ENCODE measurements at regions not wholly inside any gene's neighbourhood (a gene's known extent, or its start where the extent isn't known, plus 50 kb on each side); places are given as distances from the start of the nearest gene placed in this dataset.

DNA sequence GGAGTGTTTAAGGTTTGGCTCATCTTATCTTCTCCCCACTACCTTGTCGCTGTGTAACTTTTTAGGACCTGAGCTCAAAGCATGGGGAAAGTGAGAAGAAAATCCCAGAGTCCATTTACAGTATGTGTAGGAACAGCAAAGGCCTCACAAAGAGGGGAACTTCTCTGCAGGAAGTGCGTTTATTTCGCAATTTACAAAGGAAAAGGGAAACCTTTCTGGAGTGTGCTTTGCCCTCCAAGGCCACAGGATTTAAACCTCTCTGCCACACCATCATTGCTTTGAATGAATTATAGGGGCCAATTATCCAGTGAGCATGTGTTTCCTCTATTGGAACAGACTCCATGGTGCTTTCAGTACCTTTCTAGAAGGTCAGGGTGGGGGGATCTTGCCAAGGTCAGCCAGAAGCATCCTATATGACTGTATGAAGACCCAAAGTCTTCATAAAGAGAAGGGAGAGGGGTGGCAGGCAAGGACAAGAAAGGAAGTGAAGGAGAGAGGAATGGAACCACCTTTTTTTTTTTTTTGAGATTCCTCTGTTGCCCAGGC is 68.1 kb upstream of the LMO2 start:
- 80 to 90% methylated on average over 3 of the region's 3 CpGs for WGBS, 2 donors
- Histone ChIP-seq H3K4me1 (no peaks in the 10 kb centered on the region), H3K27ac (no peak overlapping the region), H3K27me3 (no peaks in the 10 kb centered on the region), H3K36me3 (no peaks in the 10 kb centered on the region), H3K4me3 (no peak overlapping the region), H3K9me3 (no peaks in the 10 kb centered on the region)
- DNase-seq (no peak), ATAC-seq (no peak), FAIRE-seq (no peak)
- TF ChIP-seq, protein P1, sequence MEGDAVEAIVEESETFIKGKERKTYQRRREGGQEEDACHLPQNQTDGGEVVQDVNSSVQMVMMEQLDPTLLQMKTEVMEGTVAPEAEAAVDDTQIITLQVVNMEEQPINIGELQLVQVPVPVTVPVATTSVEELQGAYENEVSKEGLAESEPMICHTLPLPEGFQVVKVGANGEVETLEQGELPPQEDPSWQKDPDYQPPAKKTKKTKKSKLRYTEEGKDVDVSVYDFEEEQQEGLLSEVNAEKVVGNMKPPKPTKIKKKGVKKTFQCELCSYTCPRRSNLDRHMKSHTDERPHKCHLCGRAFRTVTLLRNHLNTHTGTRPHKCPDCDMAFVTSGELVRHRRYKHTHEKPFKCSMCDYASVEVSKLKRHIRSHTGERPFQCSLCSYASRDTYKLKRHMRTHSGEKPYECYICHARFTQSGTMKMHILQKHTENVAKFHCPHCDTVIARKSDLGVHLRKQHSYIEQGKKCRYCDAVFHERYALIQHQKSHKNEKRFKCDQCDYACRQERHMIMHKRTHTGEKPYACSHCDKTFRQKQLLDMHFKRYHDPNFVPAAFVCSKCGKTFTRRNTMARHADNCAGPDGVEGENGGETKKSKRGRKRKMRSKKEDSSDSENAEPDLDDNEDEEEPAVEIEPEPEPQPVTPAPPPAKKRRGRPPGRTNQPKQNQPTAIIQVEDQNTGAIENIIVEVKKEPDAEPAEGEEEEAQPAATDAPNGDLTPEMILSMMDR (IDR thresholded peaks at IDR 0.05): no peak
- intact Hi-C loops (cut with DNase I): no loop called here

DNA sequence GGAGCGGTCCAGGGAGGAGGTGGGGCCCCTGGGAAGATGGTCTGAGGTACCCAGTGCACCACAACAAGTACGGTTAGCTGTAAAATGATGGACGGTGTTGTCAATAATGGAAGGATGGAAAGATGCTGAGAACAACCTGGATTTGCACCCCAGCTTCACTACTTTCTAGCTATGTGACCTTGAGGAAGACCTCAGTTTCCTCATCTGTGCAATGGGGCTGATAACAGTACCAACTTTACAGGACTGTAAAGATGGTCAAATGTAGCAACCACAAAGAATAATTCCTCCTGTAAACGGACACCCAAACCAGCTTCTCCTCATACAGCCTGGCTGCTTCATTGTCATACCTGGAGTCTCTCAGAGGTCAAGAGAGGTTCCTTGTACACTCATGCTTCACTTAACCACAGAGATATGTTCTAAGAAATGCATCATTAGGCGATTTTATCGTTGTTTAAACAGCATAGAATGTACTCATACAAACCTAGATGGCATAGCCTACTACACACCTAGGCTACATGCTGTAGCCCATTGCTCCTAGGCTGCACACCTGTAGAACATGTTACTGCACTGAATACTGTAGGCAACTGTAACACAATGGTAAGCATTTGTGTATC is 65.5 kb upstream of the LMO2 start:
- intact Hi-C loops (cut with DNase I): no loop called here
- Histone ChIP-seq H3K4me1 (no peaks in the 10 kb centered on the region), H3K9me3 (no peaks in the 10 kb centered on the region), H3K36me3 (no peaks in the 10 kb centered on the region), H3K27ac (no peak overlapping the region), H3K27me3 (no peaks in the 10 kb centered on the region), H3K4me3 (no peak overlapping the region)
- ATAC-seq: no peak
- no peak for FAIRE-seq
- 69 to 70% methylated on average over 6 of the region's 6 CpGs for WGBS, 2 donors
- TF ChIP-seq, protein P1 (IDR thresholded peaks at IDR 0.05): no peak
- DNase-seq: no peak

DNA sequence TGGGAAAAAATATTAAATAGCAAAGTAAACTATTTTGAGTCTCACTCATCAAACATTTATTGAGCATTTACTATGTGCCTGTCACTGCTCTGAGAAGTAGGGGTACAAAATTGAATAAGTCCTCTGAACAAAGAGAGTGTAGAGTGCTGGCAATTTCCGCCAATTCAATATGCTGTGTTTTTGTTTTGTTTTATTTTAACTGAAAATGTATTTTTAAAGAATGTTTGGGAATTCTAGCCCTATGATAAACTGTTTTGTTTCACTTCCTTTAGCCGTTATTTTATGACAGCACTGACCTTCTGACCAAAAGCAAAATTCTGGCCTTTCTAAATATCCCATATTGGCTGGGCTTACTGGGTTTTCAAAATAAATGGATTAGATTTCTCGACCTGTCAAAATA is 64.7 kb upstream of the LMO2 start:
- FAIRE-seq: no peak
- H3K4me3 ChIP-seq: no peak overlapping the region
- no peaks in the 10 kb centered on the region for H3K9me3 ChIP-seq
- DNase-seq: no peak
- WGBS, 2 donors: 73 to 79% methylated on average over 3 of the region's 3 CpGs
- H3K4me1 ChIP-seq: no peaks in the 10 kb centered on the region
- no peak for ATAC-seq
- H3K27me3 ChIP-seq: no peaks in the 10 kb centered on the region
- no peaks in the 10 kb centered on the region for H3K36me3 ChIP-seq
- no peak overlapping the region for H3K27ac ChIP-seq
- intact Hi-C loops (cut with DNase I): no loop called here
- TF ChIP-seq, protein P1 (IDR thresholded peaks at IDR 0.05): no peak

GRCh38 chr11:33953289-33953688 is 61.4 kb upstream of the LMO2 start:
- 70 to 76% methylated on average over 5 of the region's 5 CpGs for whole genome bisulfite sequencing, 2 donors

DNA sequence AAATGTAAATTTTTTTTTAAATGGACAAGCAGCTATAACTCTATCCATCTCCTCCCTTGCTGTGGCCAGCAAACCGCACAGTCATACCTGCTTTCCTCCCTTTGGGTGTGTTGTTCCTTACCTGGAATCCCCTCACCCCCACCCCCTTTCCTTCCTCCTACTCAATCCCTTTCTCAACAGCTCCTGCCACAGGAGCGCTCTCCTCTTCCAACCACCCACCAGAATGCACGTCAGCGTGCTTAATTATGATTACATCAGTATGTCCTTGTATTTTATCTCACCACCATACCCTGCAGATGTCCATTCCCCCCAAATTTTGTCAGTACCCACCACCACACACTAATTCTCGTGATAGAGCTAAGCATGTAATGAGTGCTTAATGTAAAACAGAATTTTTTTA is 60.9 kb upstream of the LMO2 start:
- H3K4me3 ChIP-seq: no peak overlapping the region
- DNase-seq: no peak
- no peak overlapping the region for H3K27ac ChIP-seq
- WGBS, 2 donors: 77 to 82% methylated on average over 5 of the region's 5 CpGs
- ATAC-seq: no peak
- H3K9me3 ChIP-seq: no peaks in the 10 kb centered on the region
- intact Hi-C loops (cut with DNase I): no loop called here
- FAIRE-seq: no peak
- no peaks in the 10 kb centered on the region for H3K27me3 ChIP-seq
- no peaks in the 10 kb centered on the region for H3K4me1 ChIP-seq
- no peaks in the 10 kb centered on the region for H3K36me3 ChIP-seq
- TF ChIP-seq, protein P1 (IDR thresholded peaks at IDR 0.05): no peak

More at GRCh38 chr11:33953289-33953688, 61.4 kb upstream of the LMO2 start:
- no peak overlapping the region for H3K4me3 ChIP-seq
- intact Hi-C loops (cut with DNase I): no loop called here
- no peaks in the 10 kb centered on the region for H3K4me1 ChIP-seq
- H3K27ac ChIP-seq: no peak overlapping the region
- H3K9me3 ChIP-seq: no peaks in the 10 kb centered on the region
- no peaks in the 10 kb centered on the region for H3K36me3 ChIP-seq
- DNase-seq (no peak), ATAC-seq (no peak), FAIRE-seq (no peak)
- TF ChIP-seq, protein P1 (IDR thresholded peaks at IDR 0.05): no peak
- no peaks in the 10 kb centered on the region for H3K27me3 ChIP-seq
